IPS-NIHi11 (cell line): ENCODE measurements at regions not wholly inside any gene's neighbourhood (a gene's known extent, or its start where the extent isn't known, plus 50 kb on each side); places are given as distances from the start of the nearest gene placed in this dataset.
A peak's percentile ranks its signal among the peaks of the same experiment; 100 is the strongest.
"Not testable (repeated sequence)": the region's sequence is repeated elsewhere in the genome, so short reads cannot be mapped to it uniquely, and the experiment has no call there.

Source experiments
- DNase-seq: peaks from one replicate; pipeline ENCODE4 v3.0.0; 2012; ENCODE audit warnings: mixed read lengths, low spot score

DNA sequence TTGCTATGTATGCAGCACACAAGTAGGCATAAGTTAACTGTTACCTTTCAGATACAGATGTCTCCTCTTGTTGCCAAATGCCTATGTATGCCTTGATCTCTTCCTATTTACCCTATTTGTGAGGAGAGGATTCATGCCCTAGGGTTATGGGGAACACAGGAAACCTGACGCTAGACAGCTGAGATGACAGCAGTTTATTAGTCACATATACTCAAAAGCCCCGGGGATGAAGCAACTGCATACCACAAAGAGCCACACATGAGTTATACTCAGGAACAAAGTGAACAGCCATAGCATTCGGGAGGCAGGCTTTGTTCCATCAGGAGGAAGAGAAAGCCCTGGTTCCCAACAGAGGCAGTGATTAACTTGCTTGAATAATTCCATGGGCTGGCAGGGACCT lies 1011.7 kb upstream of the PCDH7 start:
- no peak for DNase-seq

GRCh38 chr4:29710519-29710918 lies 1009.6 kb upstream of the PCDH7 start:
- no peak for DNase-seq

GRCh38 chr4:29711226-29711625 lies 1008.9 kb upstream of the PCDH7 start:
- DNase-seq = no peak

DNA sequence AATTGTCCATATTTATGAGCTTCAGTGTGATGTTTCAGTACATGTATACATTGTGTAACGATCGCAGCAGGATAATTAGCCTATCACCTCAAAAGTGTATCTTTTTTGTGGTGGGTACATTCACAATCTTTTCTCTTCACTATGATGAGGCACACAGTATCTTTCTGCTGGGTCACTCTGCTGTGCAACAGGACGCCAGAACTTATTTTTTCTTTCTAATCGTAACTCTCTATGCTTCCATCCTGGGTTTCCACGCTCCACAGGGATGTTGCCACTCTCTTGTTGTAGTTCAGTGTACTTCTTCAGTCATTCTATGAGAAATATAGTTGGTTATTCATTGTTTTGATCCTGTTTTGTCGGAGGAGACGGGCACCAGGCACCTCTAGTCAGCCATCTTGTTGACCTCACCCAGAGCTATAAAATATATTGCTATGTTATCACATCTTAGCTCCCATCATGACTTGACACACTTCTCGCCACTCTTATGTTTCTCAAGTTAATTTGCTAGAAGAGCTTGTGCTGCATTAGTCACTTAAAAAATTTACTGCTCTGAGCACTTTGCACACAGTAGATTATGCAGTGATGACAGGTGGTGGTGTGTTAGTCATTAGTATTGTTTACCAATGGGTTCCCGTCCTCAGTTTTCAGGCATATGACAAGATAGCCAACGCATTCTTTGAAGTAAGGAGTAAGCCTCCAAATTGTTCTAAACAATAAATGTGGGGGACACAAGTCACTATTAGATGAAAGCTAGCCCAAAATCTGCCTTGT lies 1002.7 kb upstream of the PCDH7 start:
- no peak for DNase-seq

- DNase-seq = no peak
Observed at GRCh38 chr4:29718136-29718535, 1002.0 kb upstream of the PCDH7 start.

DNA sequence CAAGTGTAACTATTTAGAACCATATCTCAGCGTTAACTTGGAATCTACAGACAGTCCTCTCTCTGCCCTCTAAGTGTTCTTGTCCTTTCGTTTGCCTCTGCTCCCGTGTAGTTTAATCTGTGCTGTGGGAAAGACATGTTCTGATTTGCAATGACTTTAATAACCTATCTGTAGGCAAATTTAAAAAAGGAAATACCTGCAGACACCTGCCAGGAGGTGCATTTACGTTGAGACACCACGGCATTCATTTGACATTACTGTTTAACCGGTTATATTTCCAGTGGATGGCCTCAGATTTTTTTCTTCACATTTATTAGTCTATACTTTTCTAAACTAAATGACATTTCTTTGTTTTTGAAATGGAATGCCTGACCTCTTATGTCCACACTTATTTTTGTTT lies 997.9 kb upstream of the PCDH7 start:
- no peak for DNase-seq

DNA sequence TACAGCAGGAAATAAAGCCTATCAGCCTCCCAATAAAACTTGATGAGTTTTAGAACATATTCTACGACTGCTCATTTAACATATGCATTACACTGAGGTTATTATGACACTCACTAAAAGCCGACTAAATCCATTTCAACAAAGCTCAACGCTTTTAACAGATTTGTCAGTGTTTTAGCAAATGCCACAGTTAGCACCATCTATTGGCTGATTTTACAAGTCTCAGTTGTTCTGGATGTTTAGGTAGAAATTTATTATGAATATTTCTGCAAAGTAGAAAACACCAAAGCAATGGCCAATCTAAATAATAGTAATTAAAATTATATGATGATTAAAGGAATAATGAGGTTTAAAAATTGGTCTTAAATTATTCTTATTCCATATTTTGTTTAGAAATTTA lies 993.2 kb upstream of the PCDH7 start:
- DNase-seq = no peak

DNA sequence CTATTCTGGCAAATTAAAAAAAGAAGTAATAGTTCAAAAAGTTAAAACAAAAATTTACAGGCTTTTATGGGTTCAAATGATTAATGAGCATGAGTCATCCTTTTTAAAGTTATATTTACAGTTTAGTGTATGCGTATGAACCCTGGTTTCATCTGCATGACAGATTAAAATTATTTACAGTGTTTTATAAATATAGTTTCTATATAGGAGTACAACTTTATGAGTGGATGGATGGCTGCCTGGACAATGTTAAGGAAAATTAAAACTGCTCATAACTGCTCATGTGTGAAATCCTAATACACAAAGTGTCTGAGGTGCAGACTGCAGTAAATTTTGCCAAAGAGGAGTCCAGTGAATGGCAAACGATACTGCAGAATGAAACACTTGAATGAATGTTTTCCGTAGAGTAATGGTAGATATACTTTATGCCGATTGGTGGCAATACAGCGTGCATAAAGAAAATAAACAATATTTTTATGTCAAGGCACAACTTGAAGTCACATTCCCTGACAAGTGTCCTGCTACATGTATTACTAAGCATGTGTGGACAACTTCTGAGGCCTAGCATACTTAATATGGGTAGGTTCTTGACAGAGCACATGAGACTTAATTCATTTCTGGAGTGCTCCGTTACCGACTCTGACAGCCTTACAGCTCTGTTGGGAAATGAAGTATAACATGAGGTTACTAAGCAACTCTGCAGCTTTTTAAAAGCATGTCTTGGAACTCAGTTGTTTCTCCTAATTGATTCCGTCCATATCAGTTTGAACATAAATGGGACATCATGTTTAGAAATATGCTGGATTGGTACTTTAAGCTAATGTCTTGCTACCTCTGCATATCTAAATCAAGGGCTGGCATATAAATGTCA lies 985.6 kb upstream of the PCDH7 start:
- no peak for DNase-seq

DNA sequence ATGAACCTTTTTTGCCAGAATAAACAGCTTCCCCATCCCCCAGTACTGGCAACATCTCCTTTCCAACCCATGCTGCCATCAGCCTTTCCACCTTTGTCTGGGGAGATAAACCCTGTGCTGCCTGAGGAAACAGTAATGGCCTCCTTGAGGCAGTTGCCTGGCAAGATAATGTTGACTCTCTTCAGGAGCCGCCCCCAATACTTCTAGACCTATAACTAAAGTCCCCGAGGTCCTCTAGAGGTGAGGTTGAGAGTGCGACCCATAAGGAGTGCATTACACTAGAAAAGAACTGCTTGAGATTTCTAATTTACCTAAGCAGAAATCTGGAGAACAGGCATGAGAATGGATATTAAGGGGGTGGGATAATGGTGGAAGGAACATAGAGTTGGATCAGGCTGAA lies 963.2 kb upstream of the PCDH7 start:
- no peak for DNase-seq

DNA sequence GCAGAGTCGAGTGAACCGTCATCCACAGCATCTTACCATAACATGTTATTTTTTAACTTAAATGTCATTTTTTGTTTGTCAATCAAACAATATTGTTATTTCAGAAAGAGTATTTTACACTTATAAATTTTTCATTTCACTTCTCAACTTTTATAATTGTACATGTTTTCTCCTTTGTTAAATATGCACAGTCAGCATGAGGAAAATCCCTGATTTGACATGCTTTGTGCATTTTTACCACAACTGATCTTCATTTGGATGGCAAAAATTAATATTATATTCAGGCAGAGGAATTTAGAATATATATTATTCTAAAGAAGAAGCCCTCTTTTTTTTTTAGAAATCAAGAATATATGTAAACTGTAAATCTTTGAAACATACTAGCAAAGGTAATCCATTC lies 958.0 kb upstream of the PCDH7 start:
- no peak for DNase-seq

DNA sequence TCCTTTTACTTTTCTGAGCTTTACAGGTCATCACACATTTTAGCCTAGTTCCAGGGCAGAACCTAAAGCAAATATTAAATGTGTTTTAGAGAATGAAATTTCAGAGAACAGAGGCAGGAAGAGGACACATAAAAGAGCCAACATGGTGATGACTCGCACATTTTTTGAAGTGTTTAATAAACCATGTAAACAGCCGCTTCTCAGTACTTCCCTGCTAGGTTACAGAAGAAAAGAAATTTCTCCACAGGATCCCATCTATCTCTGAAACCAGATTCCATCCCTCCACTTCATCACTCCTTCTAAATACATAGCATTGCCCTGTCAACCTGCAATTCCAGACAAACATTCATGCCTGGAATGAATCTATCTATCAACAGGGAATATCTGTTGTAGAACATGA lies 949.5 kb upstream of the PCDH7 start:
- no peak for DNase-seq

DNA sequence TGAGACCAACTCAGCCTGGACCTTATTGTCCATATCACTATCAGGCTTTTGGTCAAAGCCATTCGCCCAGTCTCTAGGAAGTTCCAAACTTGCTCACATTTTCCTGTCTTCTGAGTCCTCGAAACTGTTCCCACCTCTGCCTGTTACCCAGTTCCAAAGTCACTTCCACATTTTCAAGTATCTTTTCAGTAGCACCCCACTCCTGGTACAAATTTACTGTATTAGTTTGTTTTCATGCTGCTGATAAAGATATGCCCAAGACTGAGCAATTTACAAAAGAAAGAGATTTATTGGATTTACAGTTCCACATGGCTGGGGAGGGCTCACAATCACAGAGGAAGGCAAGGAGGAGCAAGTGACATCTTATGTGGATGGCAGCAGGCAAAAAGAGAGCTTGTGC lies 932.0 kb upstream of the PCDH7 start:
- not testable (repeated sequence) for DNase-seq

DNA sequence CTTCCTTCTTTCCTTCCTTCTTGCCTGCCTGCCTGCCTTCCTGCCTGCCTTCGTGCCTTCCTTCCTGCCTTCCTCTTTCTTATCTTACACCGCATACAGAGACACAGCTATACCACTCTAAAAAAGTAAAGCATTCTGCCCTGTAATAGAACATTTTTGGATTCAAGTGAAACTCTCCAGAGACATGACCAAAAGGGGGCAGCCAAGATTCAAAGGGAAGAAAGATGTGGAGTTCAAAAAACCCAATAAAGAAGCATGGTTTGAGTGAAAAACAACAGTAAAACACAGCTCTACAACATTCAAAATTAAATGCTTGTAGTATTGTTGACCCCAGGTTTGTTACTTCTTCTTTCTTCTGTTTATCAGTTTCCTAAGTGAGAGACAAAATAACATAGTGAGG lies 914.9 kb upstream of the PCDH7 start:
- peak; percentile 18 for DNase-seq

- no peak for DNase-seq
Observed at GRCh38 chr4:29805916-29806480, 914.2 kb upstream of the PCDH7 start.

GRCh38 chr4:29817961-29818360 lies 902.2 kb upstream of the PCDH7 start:
- DNase-seq = no peak

DNA sequence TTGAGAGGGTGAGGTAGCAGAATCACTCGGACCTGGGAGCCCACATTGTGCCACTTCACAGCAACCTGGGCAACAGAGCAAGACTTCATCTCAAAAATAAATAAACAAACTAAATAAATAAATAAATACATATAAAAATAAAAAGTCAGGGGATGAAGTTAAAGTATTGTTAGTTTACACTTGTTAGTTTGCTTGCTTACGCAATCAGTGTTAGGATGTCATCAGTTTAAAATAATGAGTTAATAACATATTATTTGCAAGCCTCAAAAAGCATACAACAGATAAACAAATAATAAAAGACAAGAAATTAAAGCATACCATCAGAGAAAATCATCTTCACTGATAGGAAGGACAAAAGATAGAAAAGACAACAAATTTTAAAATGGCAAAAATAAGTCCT lies 891.1 kb upstream of the PCDH7 start:
- no peak for DNase-seq

DNA sequence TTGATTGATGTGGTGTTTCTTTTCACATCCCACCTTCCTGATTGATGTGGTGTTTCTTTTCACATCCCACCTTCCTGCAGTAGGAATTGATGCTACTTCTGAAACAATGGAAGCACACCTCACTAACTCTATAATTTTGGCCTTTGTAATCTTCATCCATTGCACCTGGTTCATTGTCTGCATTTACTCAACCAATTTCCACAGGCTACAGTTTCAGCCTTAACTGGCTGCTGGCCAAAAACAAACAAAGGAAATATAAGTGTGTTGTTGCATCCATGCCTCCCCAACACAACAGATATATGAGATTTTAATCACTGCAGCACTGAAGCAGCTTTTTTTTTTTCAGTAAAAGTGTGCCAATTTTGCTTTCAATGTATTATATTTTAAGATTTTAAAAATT lies 867.6 kb upstream of the PCDH7 start:
- DNase-seq = no peak

- DNase-seq = peak; percentile 27
Observed at GRCh38 chr4:29853833-29854232, 866.3 kb upstream of the PCDH7 start.

DNA sequence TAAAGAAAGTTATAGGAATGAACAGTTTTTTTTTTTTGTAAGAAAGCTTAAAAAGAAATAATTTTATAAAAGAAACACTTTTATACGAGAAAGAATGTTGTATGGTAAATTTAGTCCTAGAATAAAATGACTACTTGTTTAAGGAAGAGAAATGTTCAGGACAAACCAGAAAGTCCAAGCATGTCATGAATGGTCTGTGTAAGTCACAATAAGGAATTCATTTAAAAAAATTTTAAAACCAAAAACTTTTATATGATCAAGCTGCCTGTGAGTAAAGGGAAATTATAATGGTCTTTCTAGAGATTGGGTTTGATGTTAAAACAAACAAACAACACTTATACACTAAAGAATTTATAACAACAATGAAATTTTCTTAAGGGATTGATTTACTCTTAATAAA lies 858.9 kb upstream of the PCDH7 start:
- DNase-seq = no peak

DNA sequence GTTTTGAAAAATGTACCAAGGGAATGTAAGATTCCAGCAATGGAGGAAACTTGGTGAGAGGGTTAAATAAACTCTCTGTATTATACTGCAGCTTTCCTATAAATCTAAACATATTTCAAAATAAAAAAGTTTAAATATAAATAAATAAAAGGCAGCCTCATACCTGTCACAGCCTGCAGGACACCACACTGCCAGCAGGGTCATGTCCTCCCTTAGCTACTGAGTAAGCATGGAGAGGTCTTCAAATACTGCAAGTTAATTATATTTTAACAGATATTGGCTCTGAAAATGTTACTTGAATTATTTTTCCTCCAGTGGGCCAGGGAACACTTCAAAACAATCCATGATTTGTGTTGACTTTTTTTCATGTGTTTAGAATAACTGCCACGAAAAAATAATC lies 852.8 kb upstream of the PCDH7 start:
- DNase-seq = no peak

DNA sequence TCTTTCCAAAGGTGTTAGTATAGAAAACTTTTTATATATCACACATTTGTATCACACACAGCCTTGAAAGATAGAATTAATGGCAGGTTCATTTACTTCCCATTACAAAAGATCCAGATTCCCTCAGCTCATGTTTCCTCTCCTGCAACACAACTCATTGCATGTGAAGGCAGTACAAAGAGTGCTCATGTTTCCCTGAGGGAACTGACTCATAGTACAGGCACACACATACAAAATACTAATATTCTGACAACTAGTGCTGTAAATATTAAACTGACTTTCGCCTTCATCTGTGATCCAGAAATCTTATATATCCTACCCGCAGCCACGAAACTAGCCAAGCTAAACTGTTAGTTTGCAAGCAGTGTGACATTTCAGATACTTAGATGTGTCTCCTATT lies 819.8 kb upstream of the PCDH7 start:
- DNase-seq = no peak

- no peak for DNase-seq
Observed at GRCh38 chr4:29908276-29908675, 811.9 kb upstream of the PCDH7 start.

DNA sequence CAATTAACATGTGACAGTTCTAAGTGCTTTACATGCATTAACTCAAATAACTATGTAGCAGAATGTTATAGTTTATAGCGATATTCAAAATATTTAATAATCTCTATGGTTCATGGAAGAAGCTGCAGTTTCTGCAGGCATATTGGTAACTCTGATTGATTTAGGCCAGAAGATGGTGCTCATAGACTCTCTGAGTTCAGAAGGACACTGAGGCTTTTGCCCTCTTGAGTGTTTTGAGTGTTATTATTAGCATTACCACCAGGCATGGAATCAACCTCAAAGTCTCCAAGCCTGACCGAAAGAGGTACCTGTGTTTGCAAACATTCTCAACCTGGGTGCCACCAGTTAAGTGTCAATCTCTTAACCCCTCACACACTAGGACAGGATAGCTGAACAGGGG lies 792.3 kb upstream of the PCDH7 start:
- peak; percentile 8 for DNase-seq
